GM19467 (cell line): ENCODE measurements at regions not wholly inside any gene's neighbourhood (a gene's known extent, or its start where the extent isn't known, plus 50 kb on each side); places are given as distances from the start of the nearest gene placed in this dataset.
"Not testable (repeated sequence)": the region's sequence is repeated elsewhere in the genome, so short reads cannot be mapped to it uniquely, and the experiment has no call there.

Experiments used
- ATAC-seq: cut with Tn5 transposase; IDR thresholded peaks from one replicate; pipeline ENCODE4 v1.9.1; 2021; ENCODE audit warnings: mild to moderate bottlenecking, moderate library complexity; ENCODE audit not compliant: unreplicated experiment

GRCh38 chr6:81049425-81050042, 702.9 kb downstream of the TENT5A start:
- no peak for ATAC-seq

DNA sequence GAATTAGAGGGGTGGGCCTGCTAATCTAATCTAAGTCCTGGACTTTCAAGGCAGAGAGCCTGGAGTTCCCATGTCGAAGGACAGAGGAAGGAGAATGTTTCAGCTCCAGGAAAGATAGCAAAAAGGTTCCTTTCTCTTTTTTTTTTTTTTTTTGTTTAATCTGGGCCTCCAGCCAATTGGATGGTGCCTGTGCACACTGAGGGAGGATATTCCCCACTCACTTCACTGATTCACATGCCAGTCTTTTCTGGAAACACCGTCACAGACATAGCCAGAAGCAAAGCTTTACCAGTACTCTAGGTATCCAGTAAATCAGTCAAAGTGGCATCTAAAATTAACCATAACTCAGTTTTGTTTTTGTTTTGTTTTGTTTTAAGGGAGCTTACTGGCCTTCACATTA, 721.1 kb downstream of the TENT5A start:
- ATAC-seq: no peak

GRCh38 chr6:81026041-81026553, 726.4 kb downstream of the TENT5A start:
- ATAC-seq: no peak

- no peak for ATAC-seq
Measured at GRCh38 chr6:81023709-81024108, 728.8 kb downstream of the TENT5A start.

DNA sequence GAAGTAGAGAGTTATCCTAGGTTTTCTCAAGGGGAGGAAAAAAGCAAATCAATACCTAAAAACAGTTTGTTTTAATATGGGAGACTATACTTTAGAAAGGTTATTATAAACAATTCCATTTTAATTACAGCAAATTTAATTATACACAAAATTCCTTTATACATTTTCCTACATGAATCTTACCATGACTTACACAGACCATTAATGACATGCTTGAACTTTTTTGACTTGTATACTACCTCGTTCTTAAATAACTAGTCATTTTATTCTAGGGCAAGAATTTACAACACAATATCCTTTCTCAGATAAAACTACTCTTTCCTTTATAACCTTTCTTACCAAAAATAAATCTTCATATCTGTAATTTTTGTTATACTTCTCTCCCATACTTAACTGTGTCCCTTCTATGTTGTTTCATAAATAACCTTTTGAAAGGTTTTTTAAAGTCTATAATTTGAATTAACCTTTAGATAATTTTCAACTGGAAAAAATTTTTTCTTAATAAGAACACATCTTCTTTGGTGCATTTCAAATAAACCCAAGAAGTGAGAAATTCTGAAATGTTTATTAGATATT, 729.4 kb downstream of the TENT5A start:
- no peak for ATAC-seq

- not testable (repeated sequence) for ATAC-seq
Measured at GRCh38 chr6:81017586-81017985, 734.9 kb downstream of the TENT5A start.

GRCh38 chr6:81003894-81004293, 748.6 kb downstream of the TENT5A start:
- ATAC-seq: no peak

DNA sequence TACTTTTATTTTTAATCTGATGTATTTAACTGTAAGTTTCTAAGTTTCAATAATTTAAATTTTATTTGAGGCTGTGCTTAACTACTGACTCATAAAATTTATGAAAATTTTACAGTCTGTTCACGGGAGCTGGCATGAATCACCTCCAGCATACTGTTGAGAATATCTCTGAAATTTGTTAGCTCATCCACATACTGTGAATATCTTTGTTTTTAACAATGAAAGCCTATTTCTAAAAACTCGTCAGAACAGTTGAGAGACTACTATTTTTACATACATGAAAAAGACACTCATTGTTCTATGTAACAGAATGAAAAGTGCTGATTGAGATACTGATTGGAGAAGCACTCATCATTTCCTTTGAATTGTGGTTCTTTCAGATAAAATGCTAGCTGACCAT, 749.3 kb downstream of the TENT5A start:
- ATAC-seq: no peak

DNA sequence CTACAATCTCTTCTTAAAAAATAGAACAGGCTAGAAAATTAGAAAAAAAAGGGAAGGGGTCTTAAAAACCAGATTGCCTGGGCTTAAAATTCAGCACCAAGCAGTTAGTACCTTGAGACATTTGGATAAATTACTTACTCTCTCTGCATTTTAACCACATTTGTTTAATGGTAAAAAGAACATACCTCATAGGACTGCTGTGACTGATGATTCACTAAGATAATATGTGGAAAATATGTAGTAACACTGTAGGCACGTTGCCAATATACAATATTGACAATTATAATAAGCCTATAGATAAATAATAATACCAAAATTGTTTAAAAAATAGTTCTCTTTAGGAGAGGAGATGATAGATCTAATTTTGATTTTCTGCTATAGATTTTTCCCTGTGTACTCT, 750.4 kb downstream of the TENT5A start:
- no peak for ATAC-seq

- no peak for ATAC-seq
Measured at GRCh38 chr6:80991316-80991715, 761.2 kb downstream of the TENT5A start.

DNA sequence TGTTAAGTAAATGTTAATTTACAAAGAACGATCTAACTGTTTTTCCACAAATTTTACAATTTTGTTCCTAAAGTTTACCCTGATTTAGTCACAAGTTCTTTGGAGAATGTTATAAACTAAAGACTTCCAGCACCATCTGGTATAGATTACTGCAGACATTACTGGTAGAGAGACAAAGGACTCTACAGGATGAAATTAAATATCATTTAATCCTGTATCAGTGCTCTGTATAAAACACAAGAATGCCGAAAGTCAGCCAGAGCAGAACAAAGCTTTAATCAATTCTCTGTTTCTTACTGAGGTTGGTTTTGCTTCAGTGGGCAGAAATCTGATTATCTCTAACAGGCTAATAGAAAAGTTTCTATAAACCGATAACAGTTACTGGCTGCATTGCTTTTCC, 763.6 kb downstream of the TENT5A start:
- ATAC-seq: no peak

DNA sequence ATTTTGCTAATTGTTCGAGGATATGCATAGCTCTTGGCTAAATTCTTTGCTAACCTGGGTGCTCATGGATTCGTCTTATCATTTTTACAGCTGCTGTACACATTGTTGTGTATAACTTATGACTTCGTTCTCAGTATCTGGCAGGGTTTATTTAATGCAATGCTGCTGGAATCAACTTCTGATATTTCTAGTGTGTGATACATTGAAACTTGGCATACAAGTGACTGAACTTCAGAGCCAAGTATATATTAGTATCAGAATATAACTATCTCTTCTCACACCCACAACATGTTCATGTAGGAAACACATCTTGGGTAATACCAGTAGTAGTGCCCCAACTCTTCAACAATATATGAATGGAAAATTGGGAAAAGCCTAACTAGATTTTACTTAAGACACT, 764.2 kb downstream of the TENT5A start:
- no peak for ATAC-seq

DNA sequence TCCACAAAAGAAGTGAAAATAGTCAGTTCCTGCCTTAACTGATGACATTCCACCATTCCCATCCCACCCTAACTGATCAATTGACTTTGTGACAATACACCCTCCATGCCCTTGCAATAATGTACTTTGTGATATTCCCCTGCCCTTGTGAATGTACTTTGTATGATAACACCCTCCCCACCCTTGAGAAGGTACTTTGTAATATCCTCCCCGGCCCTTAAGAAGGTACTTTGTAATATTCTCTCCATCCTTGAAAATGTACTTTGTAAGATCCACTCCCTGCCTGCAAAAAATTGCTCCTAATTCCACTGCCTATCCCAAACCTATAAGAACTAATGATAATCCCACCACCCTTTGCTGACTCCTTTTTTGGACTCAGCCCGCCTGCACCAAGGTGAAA, 771.3 kb downstream of the TENT5A start:
- ATAC-seq: not testable (repeated sequence)

DNA sequence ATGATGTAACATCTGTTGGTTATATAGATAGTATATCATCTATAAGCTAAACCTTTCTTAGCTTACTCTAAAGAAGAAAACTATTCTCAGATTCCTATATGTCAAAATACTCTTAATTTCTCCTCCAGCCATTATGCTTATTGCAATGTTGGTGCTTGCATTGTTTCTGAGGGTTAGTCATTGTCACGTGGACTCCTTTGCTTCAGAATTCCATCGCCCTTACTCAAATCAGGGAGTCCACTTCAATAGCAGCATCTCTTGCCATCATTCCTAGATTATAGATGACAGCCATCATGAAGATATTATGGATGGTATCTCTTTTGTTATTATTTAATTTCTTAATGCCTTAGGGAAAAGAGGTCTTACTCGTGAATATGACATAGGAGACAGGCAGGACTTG, 776.1 kb downstream of the TENT5A start:
- no peak for ATAC-seq

DNA sequence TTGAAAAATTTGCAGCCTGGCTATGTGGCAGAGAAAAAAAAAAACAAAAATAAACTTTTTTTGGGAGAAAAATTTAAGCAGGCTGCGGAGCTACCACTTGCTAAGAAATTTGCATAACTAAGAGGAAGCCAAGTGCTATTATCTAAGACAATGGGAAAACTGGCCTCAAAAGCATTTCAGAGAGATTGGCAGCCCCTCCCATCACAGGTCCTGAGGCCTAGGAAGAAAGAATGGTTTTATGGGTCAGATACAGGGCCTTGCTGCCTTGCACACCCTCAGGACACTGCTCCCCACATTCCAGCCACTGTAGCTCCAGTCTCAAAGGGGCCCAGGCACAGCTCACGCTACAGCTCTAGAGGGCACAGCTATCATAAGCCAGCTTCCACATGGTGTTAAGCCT, 777.9 kb downstream of the TENT5A start:
- ATAC-seq: no peak

DNA sequence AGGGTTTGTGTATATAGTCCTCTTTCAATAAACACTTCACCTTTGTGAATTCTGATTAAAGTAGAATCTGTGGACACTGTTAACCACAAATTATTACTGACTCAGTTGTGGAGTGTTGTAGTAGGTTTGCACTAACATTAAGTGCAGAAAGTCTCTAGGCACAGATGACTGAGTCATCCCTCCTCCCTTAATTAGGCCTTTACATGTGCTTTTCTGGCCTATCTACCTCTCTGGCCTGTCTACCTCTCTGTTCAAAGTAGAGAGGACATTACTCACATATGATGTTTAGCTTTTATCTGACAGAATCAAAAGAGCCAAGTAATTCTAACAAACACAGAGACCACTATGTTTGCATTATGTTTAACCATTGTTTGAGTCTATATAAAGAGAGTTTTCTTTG, 783.0 kb downstream of the TENT5A start:
- no peak for ATAC-seq

GRCh38 chr6:80967609-80968008, 784.9 kb downstream of the TENT5A start:
- no peak for ATAC-seq

GRCh38 chr6:80962382-80962781, 790.1 kb downstream of the TENT5A start:
- ATAC-seq: no peak

GRCh38 chr6:80961166-80961565, 791.3 kb downstream of the TENT5A start:
- no peak for ATAC-seq

- no peak for ATAC-seq
Measured at GRCh38 chr6:80959034-80959433, 793.4 kb downstream of the TENT5A start.

DNA sequence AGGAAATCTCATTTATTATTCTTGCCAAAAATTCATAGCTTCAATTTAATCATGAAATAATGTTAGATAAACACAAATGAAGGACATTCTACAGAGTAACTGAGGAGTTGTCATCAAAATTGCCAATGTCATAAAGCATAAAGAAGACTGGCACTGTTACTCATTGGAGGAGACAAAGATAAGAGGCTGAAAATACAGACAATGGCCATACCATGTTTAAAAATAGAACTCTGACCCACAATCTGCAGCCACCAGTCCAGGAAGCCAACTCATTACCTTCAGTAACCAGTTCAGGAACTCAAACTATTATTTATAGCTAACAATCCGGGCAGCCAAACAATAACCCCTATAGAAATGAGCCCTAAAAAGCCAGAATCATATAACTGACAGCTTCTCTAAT, 795.6 kb downstream of the TENT5A start:
- no peak for ATAC-seq

DNA sequence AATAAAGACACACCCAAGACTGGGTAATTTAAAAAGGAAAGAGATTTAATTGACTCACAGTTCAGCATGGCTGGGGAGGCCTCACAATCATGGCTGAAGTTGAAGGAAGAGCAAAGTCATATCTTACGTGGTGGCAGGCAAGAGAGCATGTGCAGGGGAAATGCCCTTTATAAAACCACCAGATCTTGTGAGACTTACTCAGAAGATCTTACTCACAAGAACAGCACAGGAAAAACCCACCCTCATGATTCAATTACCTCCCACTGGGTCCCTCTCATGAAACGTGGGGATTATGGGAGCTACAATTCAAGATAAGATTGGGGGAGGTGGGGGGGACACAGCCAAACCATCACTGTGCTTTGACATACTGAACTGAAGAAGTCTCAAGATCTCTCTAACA, 800.0 kb downstream of the TENT5A start:
- not testable (repeated sequence) for ATAC-seq

DNA sequence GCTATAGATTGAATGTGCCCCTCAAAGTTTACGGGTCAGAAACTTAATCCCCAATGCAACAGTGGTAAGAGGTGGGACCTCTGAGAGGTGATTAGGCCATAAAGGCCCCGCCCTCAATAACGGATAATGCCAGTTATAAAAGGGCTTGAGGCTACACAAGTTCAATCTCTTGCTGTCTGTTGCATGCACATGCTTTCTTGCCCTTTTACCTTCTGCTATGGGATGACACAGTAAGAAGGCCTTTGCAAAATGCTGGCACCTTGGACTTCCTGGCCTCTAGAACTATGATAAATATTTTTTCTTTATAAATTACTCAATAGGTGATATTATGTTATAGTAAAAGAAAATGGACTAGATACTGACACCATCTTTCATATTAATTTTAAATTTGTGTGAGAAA, 806.1 kb downstream of the TENT5A start:
- ATAC-seq: no peak
